Loucy (cell line): ENCODE measurements at regions not wholly inside any gene's neighbourhood (a gene's known extent, or its start where the extent isn't known, plus 50 kb on each side); places are given as distances from the start of the nearest gene placed in this dataset.
"Not testable (repeated sequence)": the region's sequence is repeated elsewhere in the genome, so short reads cannot be mapped to it uniquely, and the experiment has no call there.

Experiments
- H2AFZ ChIP-seq: fragments of 200-600 bp; sonication (generic); 2 replicates; pipeline ENCODE4 v1.6.0; 2016; ENCODE audit warnings: antibody characterized with exemption, mild to moderate bottlenecking, low read length, moderate library complexity
- H3F3A ChIP-seq: fragments of 200-600 bp; 2 replicates; pipeline ENCODE4 v1.6.0; 2016; ENCODE audit warnings: antibody characterized with exemption, low read depth, mild to moderate bottlenecking
- H3K27me3 ChIP-seq: fragments of 200-600 bp; sonication (generic); 2 replicates; pipeline ENCODE4 v1.6.1; 2014; ENCODE audit warnings: low read length, mild to moderate bottlenecking; ENCODE audit not compliant: insufficient read depth, poor library complexity, severe bottlenecking
- H3K36me3 ChIP-seq: fragments of 200-600 bp; sonication (generic); 2 replicates; pipeline ENCODE4 v1.6.1; 2016; ENCODE audit warnings: low read length; ENCODE audit not compliant: insufficient read depth
- H3K4me1 ChIP-seq: fragments of 200-600 bp; sonication (generic); 2 replicates; pipeline ENCODE4 v1.5.1; 2014; ENCODE audit warnings: low read length, mild to moderate bottlenecking; ENCODE audit not compliant: insufficient read depth, poor library complexity, severe bottlenecking
- H3K4me2 ChIP-seq: fragments of 200-600 bp; sonication (generic); 2 replicates; pipeline ENCODE4 v1.6.0; 2014; ENCODE audit warnings: antibody characterized with exemption, low read length, low read depth, mild to moderate bottlenecking; ENCODE audit not compliant: poor library complexity, severe bottlenecking
- H3K4me3 ChIP-seq: fragments of 200-600 bp; sonication (generic); 2 replicates; pipeline ENCODE4 v1.5.1; 2014; ENCODE audit warnings: low read length, mild to moderate bottlenecking, mixed read lengths; ENCODE audit not compliant: poor library complexity, severe bottlenecking
- H3K79me2 ChIP-seq: fragments of 200-600 bp; sonication (generic); 2 replicates; pipeline ENCODE4 v1.6.1; 2014; ENCODE audit warnings: low read length; ENCODE audit not compliant: insufficient read depth
- H3K9ac ChIP-seq: fragments of 200-600 bp; sonication (generic); 2 replicates; pipeline ENCODE4 v1.6.0; 2014; ENCODE audit warnings: mild to moderate bottlenecking, low read depth, low read length, moderate library complexity; ENCODE audit not compliant: poor library complexity, severe bottlenecking
- H3K9me2 ChIP-seq: fragments of 200-600 bp; sonication (generic); replicated peaks from 2 replicates; pipeline ENCODE4 v1.6.1; 2016; ENCODE audit warnings: low read depth, low read length, mixed read lengths
- H3K9me3 ChIP-seq: fragments of 200-600 bp; sonication (generic); 2 replicates; pipeline ENCODE4 v1.6.1; 2014; ENCODE audit warnings: mild to moderate bottlenecking, antibody characterized with exemption, low read length, low read depth; ENCODE audit not compliant: insufficient read depth
- H4K20me1 ChIP-seq: fragments of 200-600 bp; sonication (generic); 2 replicates; pipeline ENCODE4 v1.6.0; 2014; ENCODE audit warnings: antibody characterized with exemption, low read length, mild to moderate bottlenecking; ENCODE audit not compliant: insufficient read depth, poor library complexity, severe bottlenecking
- CTCF ChIP-seq: fragments of 200-600 bp; sonication (generic); conservative IDR thresholded peaks from 2 replicates; pipeline ENCODE4 v1.5.1; 2014; ENCODE audit warnings: mild to moderate bottlenecking, antibody characterized with exemption, low read length
- EZH2phosphoT487 ChIP-seq: fragments of 200-600 bp; IDR thresholded peaks from 2 replicates; pipeline ENCODE4 v1.6.1; 2018; ENCODE audit warnings: antibody characterized with exemption, mild to moderate bottlenecking, moderate library complexity, borderline replicate concordance

GRCh38 chr13:55981381-55981780 is 1159.3 kb upstream of the PRR20A start:
- TF ChIP-seq EZH2phosphoT487 (no peak), CTCF (no peak)
- no peaks in the 10 kb centered on the region for H3K9me3 ChIP-seq
- H3K4me1 ChIP-seq: no peaks in the 10 kb centered on the region
- no peaks in the 10 kb centered on the region for H3K79me2 ChIP-seq
- no peak overlapping the region for H2AFZ ChIP-seq
- no peaks in the 10 kb centered on the region for H3K27me3 ChIP-seq
- no peaks in the 10 kb centered on the region for H3F3A ChIP-seq
- no peak overlapping the region for H3K4me2 ChIP-seq
- no peak overlapping the region for H3K9ac ChIP-seq
- no peak overlapping the region for H3K4me3 ChIP-seq
- no peaks in the 10 kb centered on the region for H4K20me1 ChIP-seq
- H3K36me3 ChIP-seq: no peaks in the 10 kb centered on the region
- H3K9me2 ChIP-seq: no peaks in the 10 kb centered on the region

GRCh38 chr13:55984026-55984425 is 1156.7 kb upstream of the PRR20A start:
- H3K9me2 ChIP-seq, H3K4me3 ChIP-seq, H3K4me2 ChIP-seq, H3K4me1 ChIP-seq, H3K79me2 ChIP-seq, H3K9me3 ChIP-seq, H2AFZ ChIP-seq, H3K36me3 ChIP-seq, H3K27me3 ChIP-seq, H4K20me1 ChIP-seq, H3F3A ChIP-seq, H3K9ac ChIP-seq: not testable (repeated sequence)

- no peak overlapping the region for H3K9ac ChIP-seq
- H3K36me3 ChIP-seq: no peaks in the 10 kb centered on the region
- H3K27me3 ChIP-seq: no peaks in the 10 kb centered on the region
- H4K20me1 ChIP-seq: no peaks in the 10 kb centered on the region
- no peaks in the 10 kb centered on the region for H3K79me2 ChIP-seq
- no peaks in the 10 kb centered on the region for H3K9me3 ChIP-seq
- no peak overlapping the region for H3K4me2 ChIP-seq
- H3K4me3 ChIP-seq: no peak overlapping the region
- TF ChIP-seq CTCF: no peak
- no peak for TF ChIP-seq EZH2phosphoT487
- H2AFZ ChIP-seq: no peak overlapping the region
- H3F3A ChIP-seq: no peaks in the 10 kb centered on the region
- H3K9me2 ChIP-seq: no peaks in the 10 kb centered on the region
- no peaks in the 10 kb centered on the region for H3K4me1 ChIP-seq
Observed at GRCh38 chr13:55990631-55991030, 1150.1 kb upstream of the PRR20A start.

GRCh38 chr13:55991666-55992065 is 1149.1 kb upstream of the PRR20A start:
- TF ChIP-seq CTCF (no peak), EZH2phosphoT487 (no peak)
- Histone ChIP-seq H3K36me3 (no peaks in the 10 kb centered on the region), H3K4me1 (no peaks in the 10 kb centered on the region), H3K9ac (no peak overlapping the region), H3K27me3 (no peaks in the 10 kb centered on the region), H3K4me3 (no peak overlapping the region), H3F3A (no peaks in the 10 kb centered on the region), H3K9me3 (no peaks in the 10 kb centered on the region), H2AFZ (no peak overlapping the region), H4K20me1 (no peaks in the 10 kb centered on the region), H3K4me2 (no peak overlapping the region), H3K9me2 (no peaks in the 10 kb centered on the region), H3K79me2 (no peaks in the 10 kb centered on the region)
